Posterior vena cava (tissue), 2 donors: ENCODE measurements at regions not wholly inside any gene's neighbourhood (a gene's known extent, or its start where the extent isn't known, plus 50 kb on each side); places are given as distances from the start of the nearest gene placed in this dataset.

Source experiments
- DNase-seq: peaks from one replicate; pipeline ENCODE4 v3.0.0-alpha.2; 2020; ENCODE audit warnings: low spot score
- intact Hi-C, 2 donors: fragments of 100-400 bp; cut with DNase I; formaldehyde crosslinking; loops; one replicate each; pipeline versions ENCODE4 v1.14.1 to v1.14.2; 2022 to 2023
- donor health status: DM: yes; HTN: yes; CAD: no.
- donor health status: DM: yes; HTN: yes; CAD: no.

DNA sequence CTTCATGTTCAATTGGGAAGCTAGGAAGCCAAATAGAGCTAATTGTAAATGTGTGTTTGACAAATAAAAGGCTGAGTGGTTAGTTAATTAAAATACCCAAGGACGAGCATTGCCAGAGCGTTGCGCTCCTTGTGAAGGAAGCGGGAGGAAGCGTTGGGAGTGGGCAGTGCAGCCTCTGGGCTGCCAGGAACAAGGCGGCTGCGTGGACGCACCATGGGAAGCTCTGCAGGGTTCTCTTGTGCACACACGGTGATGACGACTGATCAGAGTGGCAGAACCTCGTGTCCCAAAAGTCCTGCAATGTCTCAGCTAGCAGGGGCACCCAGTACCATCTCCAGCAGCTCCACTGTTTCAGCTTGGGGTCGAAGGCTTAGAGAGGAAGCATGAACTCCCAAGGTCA is 546.6 kb upstream of the TMEM132C start:
- no peak for DNase-seq
- intact Hi-C loops, result no loop called here

DNA sequence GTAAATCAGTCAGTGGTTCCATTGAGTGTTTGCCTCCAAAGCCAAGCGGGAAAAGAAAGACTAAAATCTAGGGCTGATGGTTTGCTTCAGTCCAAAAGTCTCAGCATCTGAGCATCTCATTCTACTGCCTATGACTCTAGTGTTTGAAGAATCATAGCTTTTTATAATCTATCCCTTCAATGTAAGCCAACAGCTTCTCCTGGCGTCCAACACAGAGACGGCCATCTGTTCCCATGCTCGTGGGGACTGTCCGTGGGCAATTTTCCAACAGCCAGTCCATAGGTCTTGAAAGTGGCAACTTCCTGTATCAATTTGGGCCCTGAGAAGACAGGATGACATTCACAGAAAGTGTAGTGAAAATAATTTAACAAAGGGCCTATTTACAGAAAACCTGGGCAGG is 544.4 kb upstream of the TMEM132C start:
- intact Hi-C loops, result no loop called here
- DNase-seq, result no peak

DNA sequence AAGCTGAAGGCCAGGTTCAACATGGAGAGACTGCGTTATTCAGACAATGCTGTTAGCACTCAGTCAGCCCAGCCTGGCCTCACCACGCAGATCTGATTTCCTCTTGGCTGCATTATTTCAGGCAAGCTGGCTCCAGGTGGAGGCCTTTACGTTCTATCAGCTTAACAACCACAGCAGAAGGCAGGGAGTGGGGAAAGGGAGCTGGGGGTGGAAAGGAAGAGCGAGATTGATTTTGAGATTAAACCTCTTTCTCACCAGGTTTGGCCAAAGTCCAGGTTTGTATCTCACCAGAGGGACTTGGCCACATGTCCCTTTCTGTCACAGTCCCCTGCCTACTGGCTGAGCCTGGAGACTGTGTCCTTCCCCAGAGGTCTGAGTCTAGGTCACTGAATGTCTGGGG is 543.7 kb upstream of the TMEM132C start:
- intact Hi-C loops, result no loop called here
- DNase-seq, result no peak

DNA sequence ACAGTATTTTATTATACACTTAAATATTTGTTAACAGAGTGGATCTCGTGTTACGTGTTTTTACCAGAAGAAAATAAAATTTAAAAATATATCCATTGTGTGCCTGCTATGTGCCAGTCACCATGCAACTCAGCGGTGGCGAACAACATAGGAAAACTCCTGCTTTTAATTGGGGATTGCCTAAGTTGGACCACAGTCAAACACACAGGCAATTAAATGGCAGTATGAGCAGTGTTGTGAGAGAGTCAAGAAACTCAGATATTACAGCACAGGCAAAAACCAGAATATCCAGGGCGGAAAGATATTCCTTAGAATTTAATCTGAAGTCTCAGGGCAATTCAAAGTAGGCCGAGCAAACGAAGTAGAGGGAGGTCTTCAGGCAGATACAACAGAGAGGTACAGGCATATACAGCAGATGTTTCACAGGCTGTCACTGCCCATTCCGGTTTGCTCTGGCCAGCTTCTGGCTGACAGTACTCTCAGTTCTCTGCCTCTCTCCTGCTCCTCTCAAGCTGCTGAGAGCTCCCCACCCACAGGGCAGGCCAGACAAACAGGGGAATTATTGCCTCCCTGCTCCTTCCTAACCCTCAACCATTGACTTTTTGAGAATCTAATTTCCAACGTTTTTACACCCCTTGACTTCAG is 540.2 kb upstream of the TMEM132C start:
- no peak for DNase-seq
- intact Hi-C loops, result no loop called here

DNA sequence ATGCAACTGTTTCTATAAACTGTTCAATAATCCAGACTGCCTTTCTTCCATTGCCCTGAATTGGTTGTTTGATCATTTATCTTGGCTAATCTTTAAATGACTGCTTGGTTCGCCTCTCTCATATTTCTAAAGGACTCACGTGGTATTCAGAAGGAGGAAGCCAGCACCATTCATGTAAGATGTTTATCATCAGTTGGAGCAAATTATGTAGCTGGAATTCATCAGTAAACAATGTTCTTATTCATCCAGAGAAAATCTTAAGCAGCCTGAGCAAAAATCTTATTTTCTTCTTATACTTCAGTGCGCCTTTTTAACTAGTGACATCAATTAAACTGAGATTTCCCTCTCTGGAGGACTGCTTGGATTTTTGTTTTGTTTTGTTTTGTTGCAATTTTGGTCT is 538.7 kb upstream of the TMEM132C start:
- intact Hi-C loops, result no loop called here
- DNase-seq, result no peak

DNA sequence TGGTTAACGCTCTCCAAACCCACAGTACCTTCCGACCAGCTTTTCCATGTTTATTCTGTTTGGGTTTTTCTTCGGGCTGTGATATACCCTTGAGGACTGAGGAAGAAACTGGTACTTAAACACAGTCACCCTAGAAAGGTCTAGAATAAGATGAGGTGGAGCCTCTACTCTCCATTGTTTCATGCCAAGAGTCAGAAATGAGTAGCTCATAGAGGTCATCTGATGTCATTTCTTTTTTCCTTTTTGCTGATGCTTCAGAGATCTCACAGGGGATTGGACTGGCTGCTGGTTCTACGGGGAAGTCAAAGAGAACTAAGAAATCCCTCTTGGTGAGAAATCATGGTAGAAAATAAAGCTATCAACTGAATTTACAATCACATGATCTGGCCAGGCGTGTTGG is 538.2 kb upstream of the TMEM132C start:
- DNase-seq, result no peak
- intact Hi-C loops, result no loop called here

DNA sequence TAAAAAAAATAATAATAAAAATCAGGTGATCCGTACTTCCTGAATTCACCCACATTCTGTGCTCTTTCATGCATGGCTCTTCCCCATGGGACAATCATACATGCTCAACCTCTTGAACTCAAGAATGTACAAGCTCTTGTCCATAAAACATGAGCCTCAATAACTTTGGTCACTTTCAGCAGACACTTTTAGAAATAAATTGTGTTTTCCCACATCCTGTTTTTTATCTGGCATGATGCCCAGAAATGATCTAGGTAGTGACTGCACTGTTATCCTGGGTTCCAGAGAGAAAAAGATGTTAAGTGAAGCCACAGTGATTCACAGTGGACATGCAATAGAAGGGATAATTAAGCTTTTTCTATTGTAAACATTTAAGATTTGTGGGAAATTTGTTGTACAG is 537.6 kb upstream of the TMEM132C start:
- intact Hi-C loops, result no loop called here

DNA sequence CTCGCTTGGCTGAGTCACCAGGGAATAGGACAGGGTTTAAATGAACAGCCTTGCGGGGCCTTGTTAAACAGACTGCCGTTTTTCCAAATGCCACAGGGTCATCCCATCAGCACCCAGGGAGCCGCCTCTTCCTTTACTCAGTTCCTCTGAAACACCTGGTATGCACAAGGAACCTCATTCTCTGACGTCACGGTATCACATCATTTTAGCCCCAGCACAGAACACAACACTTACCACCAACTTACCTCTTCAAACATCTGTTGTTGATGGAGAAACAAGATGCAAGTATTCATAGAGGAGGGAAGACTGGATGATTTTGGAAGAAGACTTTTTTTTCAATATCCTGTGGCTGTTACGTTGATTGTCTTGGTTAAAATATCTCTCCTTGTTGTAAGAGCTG is 535.3 kb upstream of the TMEM132C start:
- no peak for DNase-seq
- intact Hi-C loops, result no loop called here

More for the DNA sequence above, 537.6 kb upstream of the TMEM132C start:
- DNase-seq, result no peak

DNA sequence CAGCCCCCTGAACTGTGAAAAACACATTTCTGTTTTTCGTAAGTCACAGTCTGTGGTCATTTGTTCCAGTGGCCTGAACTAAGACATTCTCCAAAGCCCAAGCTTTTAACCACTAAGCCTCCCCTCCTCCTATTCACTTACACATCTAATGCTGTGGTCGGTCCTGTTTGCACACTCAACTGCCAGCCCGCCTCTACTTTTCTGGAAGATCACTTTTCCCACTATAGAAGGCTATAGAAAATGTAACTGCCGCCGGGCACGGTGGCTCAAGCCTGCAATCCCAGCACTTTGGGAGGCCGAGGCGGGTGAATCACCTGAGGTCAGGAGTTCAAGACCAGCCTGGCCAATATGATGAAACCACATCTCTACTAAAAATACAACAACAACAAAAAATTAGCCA is 524.7 kb upstream of the TMEM132C start:
- intact Hi-C loops, result no loop called here
- no peak for DNase-seq

DNA sequence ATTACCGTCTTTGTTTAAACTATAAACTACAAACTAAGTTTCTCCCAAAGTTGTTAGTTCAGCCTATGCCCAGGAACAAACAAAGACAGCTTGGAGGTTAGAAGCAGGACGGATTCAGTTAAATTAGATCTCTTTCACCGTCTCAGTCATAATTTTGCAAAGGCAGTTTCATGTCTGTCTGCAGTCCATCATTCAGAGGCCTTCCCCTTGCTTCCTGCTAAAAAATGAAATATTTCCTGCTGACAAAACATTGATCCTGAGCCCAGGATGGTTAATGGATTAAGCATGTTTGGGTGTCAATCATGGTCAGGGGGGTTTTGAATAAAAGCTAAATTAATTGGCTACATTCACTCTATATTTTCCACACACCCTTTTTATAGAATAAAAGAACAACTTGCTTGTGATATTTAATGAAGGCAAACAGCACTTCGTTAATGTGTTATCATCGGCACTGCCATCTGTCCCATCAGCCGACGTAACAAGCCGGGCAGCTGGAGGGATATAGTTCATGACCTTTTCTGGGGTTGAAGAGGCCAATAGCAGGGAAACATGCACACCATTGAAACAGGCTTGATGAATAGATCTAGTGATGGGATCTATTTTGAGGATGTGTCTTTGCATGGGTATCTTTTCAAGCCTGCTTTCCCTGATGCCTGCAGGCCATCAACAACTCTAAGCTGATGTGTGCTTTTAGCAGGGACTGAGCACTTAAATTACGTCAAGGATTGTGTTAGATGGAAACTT is 521.3 kb upstream of the TMEM132C start:
- intact Hi-C loops, result no loop called here
- DNase-seq, result no peak

DNA sequence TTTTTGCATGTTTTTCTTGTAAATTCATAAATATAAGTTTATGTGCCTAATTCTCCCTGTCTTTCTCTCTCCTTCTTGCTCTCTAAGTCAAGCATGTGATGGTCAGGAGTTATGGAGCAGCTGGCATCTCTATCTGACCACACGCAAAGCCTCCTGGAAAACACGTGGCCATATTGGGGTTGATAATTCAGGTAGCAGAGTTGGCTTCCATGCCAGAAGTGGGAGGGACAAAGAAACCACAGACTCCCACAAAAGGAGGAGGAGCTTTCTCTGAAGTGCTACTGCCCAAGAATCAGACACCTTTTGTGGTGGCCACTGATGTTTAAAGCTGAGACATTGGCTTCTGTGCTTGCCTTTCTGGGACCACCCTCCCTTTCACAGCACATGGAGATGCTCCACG is 517.6 kb upstream of the TMEM132C start:
- intact Hi-C loops, result no loop called here
- no peak for DNase-seq

DNA sequence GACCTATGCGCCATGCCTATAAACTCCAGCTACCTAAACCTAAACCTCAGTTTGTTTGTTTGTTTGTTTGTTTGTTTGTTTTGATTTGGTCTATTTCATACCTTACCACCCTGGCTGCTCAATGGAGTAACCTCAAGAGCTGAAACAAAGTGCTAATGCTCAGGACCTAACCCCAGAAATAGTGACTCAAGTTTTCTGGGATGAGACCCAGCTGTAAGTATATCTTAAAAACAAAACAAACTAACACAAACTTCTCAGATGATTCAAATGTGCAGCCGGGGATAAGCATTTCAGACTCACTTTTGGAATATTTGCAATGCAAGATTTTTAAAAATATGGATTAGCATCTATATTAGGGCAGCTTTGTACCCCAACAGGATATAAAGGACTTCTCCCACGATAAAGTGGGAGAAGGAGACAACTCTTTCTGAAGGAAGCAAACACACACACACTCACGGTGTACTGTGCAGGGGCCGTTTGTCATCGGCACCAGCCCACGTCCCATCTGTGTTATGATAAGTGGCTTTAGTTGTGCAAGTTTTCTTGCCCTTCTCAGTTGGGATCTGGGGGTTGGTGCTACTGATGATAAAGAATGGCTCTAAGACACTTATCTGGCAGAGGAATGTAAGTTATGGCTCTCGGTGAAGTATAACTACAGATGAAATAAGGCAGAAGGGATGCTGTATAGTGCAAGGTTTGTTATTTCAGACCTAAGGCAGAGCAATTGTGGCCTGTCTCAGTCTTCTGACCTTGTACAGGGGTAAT is 516.7 kb upstream of the TMEM132C start:
- DNase-seq, result no peak
- intact Hi-C loops, result no loop called here

DNA sequence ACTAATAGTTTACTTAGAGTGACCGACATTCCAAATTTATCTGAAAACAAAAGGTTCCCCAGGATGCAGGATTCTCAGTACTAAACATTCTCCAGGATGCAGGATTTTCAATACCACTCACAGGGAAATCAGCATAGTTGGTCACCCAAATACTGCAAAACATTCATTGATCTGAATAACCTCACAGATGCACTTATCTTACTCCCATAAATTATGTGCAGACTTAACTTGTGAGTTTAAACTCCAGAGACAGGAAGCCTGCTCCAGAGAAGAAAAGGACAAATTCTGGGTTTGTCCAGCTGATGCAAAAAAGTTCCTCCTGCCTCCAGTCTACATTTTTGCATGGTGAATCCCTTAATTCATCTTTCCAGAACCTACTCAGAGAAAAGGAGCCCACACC is 514.2 kb upstream of the TMEM132C start:
- intact Hi-C loops, result no loop called here
- no peak for DNase-seq

DNA sequence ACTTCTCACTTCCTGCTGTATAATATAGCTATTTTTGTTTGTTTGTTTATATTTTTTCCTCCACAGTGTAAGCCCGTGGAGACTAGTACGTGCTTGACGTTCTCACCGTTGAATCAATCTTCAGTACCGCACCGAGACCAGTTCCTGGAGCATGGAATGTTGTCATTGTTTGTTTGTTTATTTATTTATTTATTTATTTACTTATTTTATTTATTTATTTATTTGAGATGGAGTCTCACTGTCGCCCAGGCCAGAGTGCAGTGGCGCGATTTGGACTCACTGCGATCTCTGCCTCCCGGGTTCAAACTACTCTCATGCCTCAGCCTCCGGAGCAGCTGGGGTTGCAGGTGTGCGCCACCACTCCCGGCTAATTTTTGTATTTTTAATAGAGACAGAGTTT is 506.6 kb upstream of the TMEM132C start:
- intact Hi-C loops, result no loop called here
- no peak for DNase-seq

DNA sequence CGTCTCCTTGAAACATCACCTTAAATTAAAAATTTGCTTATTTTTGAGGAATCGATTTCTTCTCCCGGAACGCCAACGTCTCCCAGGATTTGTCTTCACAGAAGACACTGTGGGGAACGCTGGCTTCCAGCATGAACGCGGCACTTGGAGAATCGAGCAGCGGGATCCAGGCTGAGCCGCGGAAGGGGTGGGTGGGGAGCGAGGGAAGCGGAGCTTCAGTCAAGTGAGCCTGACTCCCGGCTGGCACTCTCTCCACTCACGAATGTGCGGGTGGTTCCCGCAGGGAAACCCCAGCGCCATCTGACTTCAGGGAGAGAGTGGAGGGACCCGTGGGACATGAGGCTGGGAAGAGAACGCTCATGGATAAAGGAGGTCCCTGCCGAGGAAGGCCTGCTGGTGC is 506.0 kb upstream of the TMEM132C start:
- intact Hi-C loops, result no loop called here
- DNase-seq, result no peak

DNA sequence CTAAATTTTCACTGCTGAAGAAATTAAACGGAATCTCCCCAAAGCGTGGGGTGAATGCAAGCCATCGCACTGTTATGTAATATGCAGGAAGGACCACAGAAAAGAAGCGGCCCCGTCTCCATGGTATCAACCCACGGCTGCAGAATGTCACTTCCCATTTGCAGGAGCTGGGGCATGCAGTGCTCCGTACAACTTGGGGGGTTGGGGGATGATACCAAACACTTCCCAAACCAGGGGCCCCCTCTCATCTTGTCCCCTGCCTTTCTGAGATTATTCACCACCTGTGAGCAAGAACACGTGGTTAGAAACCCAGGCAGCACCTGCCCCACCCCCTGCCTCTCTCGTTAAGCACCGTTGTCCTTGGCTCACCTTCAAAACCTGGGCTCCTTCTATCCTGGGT is 505.1 kb upstream of the TMEM132C start:
- intact Hi-C loops, result no loop called here
- no peak for DNase-seq

DNA sequence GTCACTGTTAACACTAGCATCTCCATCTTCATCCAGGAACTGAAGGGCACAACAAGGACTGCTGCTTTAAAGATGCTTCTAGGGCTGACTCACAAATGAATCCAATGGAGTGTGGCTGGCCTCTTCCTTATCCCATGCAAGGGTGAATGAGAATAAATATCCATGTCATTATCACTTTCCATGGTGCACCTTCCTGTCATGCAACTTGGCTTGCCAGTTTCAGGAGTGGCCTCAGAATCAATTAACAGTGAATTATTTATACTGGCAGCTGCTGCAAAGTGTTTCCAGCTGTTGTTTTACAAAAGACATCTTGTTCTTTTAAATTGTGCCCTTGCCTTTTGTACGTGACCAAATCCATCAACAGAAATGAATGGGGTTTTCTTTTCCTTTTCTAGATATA is 499.3 kb upstream of the TMEM132C start:
- no peak for DNase-seq
- intact Hi-C loops, result no loop called here

DNA sequence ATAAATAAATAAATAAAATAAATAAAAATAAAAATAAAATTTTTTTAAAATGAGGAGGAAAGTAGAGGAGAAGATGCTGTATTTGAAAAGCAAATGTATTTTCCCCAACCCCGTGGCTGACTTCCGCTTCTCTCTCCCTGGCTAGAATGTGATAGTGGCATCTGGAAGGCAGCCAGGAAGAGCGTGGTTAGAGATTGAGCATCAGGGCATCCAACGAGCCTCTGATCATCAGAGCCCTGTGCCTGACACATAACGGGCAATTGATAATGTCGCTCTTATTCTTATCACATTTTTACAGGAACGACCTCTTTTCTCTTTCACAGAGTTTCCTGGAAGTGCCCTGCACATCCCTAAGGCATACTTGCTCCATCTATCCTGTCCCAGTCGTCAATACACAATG is 496.9 kb upstream of the TMEM132C start:
- no peak for DNase-seq
- intact Hi-C loops, result no loop called here

DNA sequence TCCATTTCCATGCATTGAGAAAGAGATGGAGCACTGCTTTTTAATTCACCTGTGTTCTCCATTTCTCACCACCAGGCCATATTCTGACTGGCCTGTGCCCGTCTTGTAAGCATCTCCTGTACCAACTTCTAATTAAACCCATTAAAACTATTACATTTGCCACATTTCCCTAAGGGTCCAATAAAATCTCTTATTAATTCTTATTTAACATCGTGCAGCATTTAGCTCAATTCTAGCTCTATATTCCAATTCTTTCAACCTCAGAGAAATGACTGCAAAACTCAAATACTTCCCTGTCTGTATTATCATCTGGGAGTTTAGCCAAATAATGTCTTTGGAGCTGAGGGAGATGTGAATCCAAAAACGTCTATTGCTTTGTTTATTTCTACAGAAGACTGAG is 495.4 kb upstream of the TMEM132C start:
- DNase-seq, result no peak
- intact Hi-C loops, result no loop called here

DNA sequence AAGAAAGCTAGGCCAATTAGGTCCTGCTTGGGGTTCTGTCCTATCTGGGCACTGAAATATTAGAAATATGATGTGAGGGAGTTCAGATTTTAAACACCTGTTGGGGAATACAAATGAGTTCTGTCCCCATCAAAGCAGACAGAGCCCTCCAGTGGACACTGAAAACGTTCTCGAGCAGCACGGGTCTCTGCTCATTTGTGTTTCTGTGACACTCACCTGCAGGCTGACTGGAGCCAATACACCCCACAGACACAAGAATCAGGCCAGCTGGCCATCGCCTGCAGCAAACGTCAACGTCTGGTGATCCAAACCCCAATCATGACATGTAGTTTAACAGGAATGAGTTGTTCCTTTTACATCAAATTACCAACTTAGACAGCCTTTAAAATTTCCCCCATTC is 493.4 kb upstream of the TMEM132C start:
- intact Hi-C loops, result no loop called here
- no peak for DNase-seq

DNA sequence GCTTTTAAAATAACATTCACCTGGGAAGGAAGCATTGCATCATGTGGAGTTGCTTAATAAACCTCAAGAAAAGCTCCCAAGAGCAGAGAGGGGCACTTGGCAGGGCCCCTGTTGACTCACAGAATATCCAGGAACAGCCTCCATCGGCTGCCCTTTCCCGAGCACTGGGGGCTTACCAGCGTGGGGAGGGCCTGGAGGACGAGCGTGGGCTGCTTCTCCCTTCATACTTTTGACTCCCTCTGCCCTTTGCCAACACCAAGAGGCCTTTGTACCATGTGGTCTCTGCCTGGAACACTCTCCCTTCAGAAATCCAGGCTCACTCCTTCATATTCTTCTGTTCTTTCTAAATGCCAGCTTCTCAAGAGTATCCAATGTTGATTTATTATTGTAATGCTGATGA is 492.1 kb upstream of the TMEM132C start:
- no peak for DNase-seq
- intact Hi-C loops, result no loop called here
